ENCODE measurements at regions not wholly inside any gene's neighbourhood (a gene's known extent, or its start where the extent isn't known, plus 50 kb on each side); places are given as distances from the start of the nearest gene placed in this dataset.

- H3K9me3 ChIP-seq (ENCODE audit: low read length): no peaks in the 10 kb centered on the region
- H2AFZ ChIP-seq (ENCODE audit: low read depth, low read length): no peak overlapping the region
- H3K36me3 ChIP-seq (ENCODE audit: insufficient read depth, low read length): no peaks in the 10 kb centered on the region
- H3K9me2 ChIP-seq (ENCODE audit: insufficient read depth, low read length): no peaks in the 10 kb centered on the region
- H4K20me1 ChIP-seq (ENCODE audit: insufficient read depth): no peaks in the 10 kb centered on the region
- H3K27ac ChIP-seq (ENCODE audit: low read length): no peak overlapping the region
- no peaks in the 10 kb centered on the region for H3F3A ChIP-seq (ENCODE audit: insufficient read depth, low read length, poor library complexity, severe bottlenecking)
- no peak for TF ChIP-seq SMC3 (conservative IDR thresholded peaks at IDR 0.05; ENCODE audit: poor library complexity)
- TF ChIP-seq TAF1 (IDR thresholded peaks at IDR 0.05; ENCODE audit: low read depth): no peak
- TF ChIP-seq EZH2 (IDR thresholded peaks at IDR 0.05; ENCODE audit: borderline replicate concordance, insufficient read depth, low read length, poor library complexity, severe bottlenecking): no peak
- no peak for TF ChIP-seq CTCF (IDR thresholded peaks at IDR 0.05; ENCODE audit: poor library complexity, severe bottlenecking)
- TF ChIP-seq EP300 (conservative IDR thresholded peaks at IDR 0.05; ENCODE audit: poor library complexity, severe bottlenecking): no peak
- TF ChIP-seq POLR2AphosphoS5 (IDR thresholded peaks at IDR 0.05): no peak
- TF ChIP-seq RAD21 (conservative IDR thresholded peaks at IDR 0.05): no peak
- TF ChIP-seq MXI1 (conservative IDR thresholded peaks at IDR 0.05; ENCODE audit: poor library complexity, severe bottlenecking): no peak
- TF ChIP-seq REST (IDR thresholded peaks at IDR 0.05; ENCODE audit: borderline replicate concordance): no peak
- H3K4me2 ChIP-seq (ENCODE audit: low read length): no peak overlapping the region
- H3K79me2 ChIP-seq (replicated peaks; ENCODE audit: insufficient read depth, low read length): no peaks in the 10 kb centered on the region
- H3K4me3 ChIP-seq (ENCODE audit: low read length): no peak overlapping the region
- no peak overlapping the region for H3K9ac ChIP-seq (ENCODE audit: low read length)
- H3K27me3 ChIP-seq (ENCODE audit: insufficient read depth, low read depth, low read length): no peaks in the 10 kb centered on the region
Observed at GRCh38 chr1:50300297-50300696, 122.9 kb downstream of the DMRTA2 start.

GRCh38 chr1:50295566-50295965 is 127.7 kb downstream of the DMRTA2 start:
- TF ChIP-seq POLR2AphosphoS5 (IDR thresholded peaks at IDR 0.05) (no peak), EZH2 (IDR thresholded peaks at IDR 0.05; ENCODE audit: borderline replicate concordance, insufficient read depth, low read length, poor library complexity, severe bottlenecking) (no peak), CTCF (IDR thresholded peaks at IDR 0.05; ENCODE audit: poor library complexity, severe bottlenecking) (no peak), RAD21 (conservative IDR thresholded peaks at IDR 0.05) (no peak), TAF1 (IDR thresholded peaks at IDR 0.05; ENCODE audit: low read depth) (no peak), REST (IDR thresholded peaks at IDR 0.05; ENCODE audit: borderline replicate concordance) (no peak), EP300 (conservative IDR thresholded peaks at IDR 0.05; ENCODE audit: poor library complexity, severe bottlenecking) (no peak), MXI1 (conservative IDR thresholded peaks at IDR 0.05; ENCODE audit: poor library complexity, severe bottlenecking) (no peak), SMC3 (conservative IDR thresholded peaks at IDR 0.05; ENCODE audit: poor library complexity) (no peak)
- H3K79me2 ChIP-seq (replicated peaks; ENCODE audit: insufficient read depth, low read length): no peaks in the 10 kb centered on the region
- H3K4me2 ChIP-seq (ENCODE audit: low read length): no peak overlapping the region
- H3K9me2 ChIP-seq (ENCODE audit: insufficient read depth, low read length): no peaks in the 10 kb centered on the region
- H3K27me3 ChIP-seq (ENCODE audit: insufficient read depth, low read depth, low read length): no peaks in the 10 kb centered on the region
- H4K20me1 ChIP-seq (ENCODE audit: insufficient read depth): no peaks in the 10 kb centered on the region
- H3K27ac ChIP-seq (ENCODE audit: low read length): no peak overlapping the region
- H2AFZ ChIP-seq (ENCODE audit: low read depth, low read length): no peak overlapping the region
- no peak overlapping the region for H3K4me3 ChIP-seq (ENCODE audit: low read length)
- H3F3A ChIP-seq (ENCODE audit: insufficient read depth, low read length, poor library complexity, severe bottlenecking): no peaks in the 10 kb centered on the region
- no peaks in the 10 kb centered on the region for H3K9me3 ChIP-seq (ENCODE audit: low read length)
- no peak overlapping the region for H3K9ac ChIP-seq (ENCODE audit: low read length)
- no peaks in the 10 kb centered on the region for H3K36me3 ChIP-seq (ENCODE audit: insufficient read depth, low read length)
